HepG2 (cell line): ENCODE measurements at regions not wholly inside any gene's neighbourhood (a gene's known extent, or its start where the extent isn't known, plus 50 kb on each side); places are given as distances from the start of the nearest gene placed in this dataset.

Experiments used
- CTCF ChIP-seq: sonication (generic); formaldehyde crosslinking; IDR thresholded peaks from 2 replicates; pipeline ENCODE4 v1.5.0; 2020; ENCODE audit warnings: mild to moderate bottlenecking, missing genetic modification reagents, moderate library complexity
- DNMT3B ChIP-seq: conservative IDR thresholded peaks from 2 replicates; pipeline ENCODE4 v1.6.1; 2016; ENCODE audit warnings: missing biosample characterization, control low read depth
- ELF1 ChIP-seq: sonication (generic); formaldehyde crosslinking; IDR thresholded peaks from 2 replicates; pipeline ENCODE4 v1.4.0; 2020; ENCODE audit warnings: missing genetic modification reagents
- FOXA3 ChIP-seq: IDR thresholded peaks from 2 replicates; pipeline ENCODE4 v1.6.1; 2016; ENCODE audit warnings: missing genetic modification reagents, missing compliant biosample characterization
- GABPA ChIP-seq, 2 experiments: IDR thresholded peaks; 2 replicates each; pipeline ENCODE4 v1.6.1; 2011 to 2016; ENCODE audit warnings: low read depth in 2 of 2, low read length in 1 of 2, missing biosample characterization in 1 of 2, missing genetic modification characterization in 1 of 2
- IKZF5 ChIP-seq: IDR thresholded peaks from 2 replicates; pipeline ENCODE4 v1.6.1; 2018; ENCODE audit warnings: missing genetic modification reagents, mild to moderate bottlenecking, missing compliant biosample characterization
- KAT7 ChIP-seq: IDR thresholded peaks from 2 replicates; pipeline ENCODE4 v1.6.1; 2018; ENCODE audit warnings: borderline replicate concordance, missing compliant biosample characterization
- MIXL1 ChIP-seq: IDR thresholded peaks from 2 replicates; pipeline ENCODE4 v1.6.1; 2016
- PAXIP1 ChIP-seq: sonication (generic); formaldehyde crosslinking; conservative IDR thresholded peaks from 2 replicates; pipeline ENCODE4 v1.4.0; 2020; ENCODE audit warnings: mild to moderate bottlenecking, missing genetic modification reagents, moderate library complexity
- POLR2AphosphoS5 ChIP-seq: IDR thresholded peaks from 2 replicates; pipeline ENCODE4 v1.6.1; 2012; ENCODE audit warnings: low read depth, low read length
- SP5 ChIP-seq: IDR thresholded peaks from 2 replicates; pipeline ENCODE4 v1.6.1; 2016; ENCODE audit warnings: low read depth, borderline replicate concordance
- TAF15 ChIP-seq: fragments of 200-400 bp; formaldehyde crosslinking; IDR thresholded peaks from one replicate; pipeline ENCODE4 v1.6.1; 2018; ENCODE audit warnings: mild to moderate bottlenecking, low read depth, low read length; ENCODE audit not compliant: poor library complexity, severe bottlenecking
- ZNF343 ChIP-seq: sonication (generic); formaldehyde crosslinking; IDR thresholded peaks from 2 replicates; pipeline ENCODE4 v1.4.0; 2020; ENCODE audit warnings: mild to moderate bottlenecking, missing genetic modification reagents
- ZNF792 ChIP-seq: IDR thresholded peaks from 2 replicates; pipeline ENCODE4 v1.6.1; 2016
- ZSCAN20 ChIP-seq: sonication (generic); formaldehyde crosslinking; IDR thresholded peaks from 2 replicates; pipeline ENCODE4 v1.4.0; 2020; ENCODE audit warnings: missing genetic modification reagents, mild to moderate bottlenecking, borderline replicate concordance

GRCh38 chr3:148450819-148451218, 246.9 kb upstream of the AGTR1 start (continued):
- TF ChIP-seq PAXIP1 (CRISPR knock-in tag), result peak; percentile 32; the same call in 1 of the 2 replicates
- no peak for TF ChIP-seq DNMT3B (CRISPR knock-in tag)
- no peak for TF ChIP-seq ZSCAN20 (CRISPR knock-in tag)
- peak; percentile 49; the same call in 1 of the 2 replicates for TF ChIP-seq POLR2AphosphoS5
- TF ChIP-seq KAT7 (CRISPR knock-in tag), result no peak
- TF ChIP-seq GABPA (IDR thresholded peaks at IDR 0.05; ENCODE audit: low read depth, low read length), result no peak
- TF ChIP-seq GABPA (CRISPR knock-in tag; IDR thresholded peaks at IDR 0.05; ENCODE audit: low read depth), result peak; percentile 56
- 0 out of 2 replicates have a peak, but pooled peaks have one; percentile 27 for TF ChIP-seq IKZF5 (CRISPR knock-in tag)
- no peak for TF ChIP-seq TAF15
- TF ChIP-seq ZNF792, result peak; percentile 36; the same call in 1 of the 2 replicates
- TF ChIP-seq CTCF (CRISPR knock-in tag), result 0 out of 2 replicates have a peak, but pooled peaks have one; percentile 19
- no peak for TF ChIP-seq ZNF343 (CRISPR knock-in tag)
- peak; percentile 44; the same call in 1 of the 2 replicates for TF ChIP-seq FOXA3
- TF ChIP-seq ELF1 (CRISPR knock-in tag), result 0 out of 2 replicates have a peak, but pooled peaks have one; percentile 20
- 0 out of 2 replicates have a peak, but pooled peaks have one; percentile 31 for TF ChIP-seq SP5 (CRISPR knock-in tag)
- 0 out of 2 replicates have a peak, but pooled peaks have one; percentile 31 for TF ChIP-seq MIXL1
